Ascending aorta (tissue), 2 donors: ENCODE measurements at regions not wholly inside any gene's neighbourhood (a gene's known extent, or its start where the extent isn't known, plus 50 kb on each side); places are given as distances from the start of the nearest gene placed in this dataset.

Source experiments
- DNase-seq, 2 donors: peaks; one replicate each; pipeline ENCODE4 v3.0.0-alpha.2; 2019; ENCODE audit warnings: low spot score in 2 of 2
- H3K27ac ChIP-seq, 2 donors: fragments of 200-600 bp; sonication (generic); one replicate each; pipeline ENCODE4 v1.5.1; 2016 to 2017; ENCODE audit warnings: mild to moderate bottlenecking in 1 of 2
- H3K27me3 ChIP-seq: fragments of 200-600 bp; sonication (generic); one replicate; pipeline ENCODE4 v1.5.1; 2017
- H3K36me3 ChIP-seq, 2 donors: fragments of 200-600 bp; sonication (generic); one replicate each; pipeline ENCODE4 v1.5.1; 2016
- H3K4me1 ChIP-seq, 2 donors: fragments of 200-600 bp; sonication (generic); one replicate each; pipeline ENCODE4 v1.5.1; 2016 to 2017; ENCODE audit warnings: mild to moderate bottlenecking in 1 of 2
- H3K4me3 ChIP-seq, 2 donors: fragments of 200-600 bp; sonication (generic); one replicate each; pipeline ENCODE4 v1.5.1; 2016 to 2017; ENCODE audit warnings: mild to moderate bottlenecking in 1 of 2
- H3K9me3 ChIP-seq, 2 donors: fragments of 200-600 bp; sonication (generic); one replicate each; pipeline ENCODE4 v1.5.1; 2016
- intact Hi-C: fragments of 100-400 bp; cut with DNase I; formaldehyde crosslinking; loops from one replicate; pipeline ENCODE4 v1.15.1; 2023
- TF ChIP-seq, protein P1 (sequence below), 3 experiments: fragments of 200-600 bp in 2 of 3; fragments of 450-650 bp in 1 of 3; sonication (generic) in 2 of 3; IDR thresholded peaks; one replicate each; pipeline ENCODE4 v1.5.1; 2016 to 2019; ENCODE audit warnings: antibody characterized with exemption in 3 of 3, mild to moderate bottlenecking in 1 of 3, moderate library complexity in 1 of 3

DNA sequence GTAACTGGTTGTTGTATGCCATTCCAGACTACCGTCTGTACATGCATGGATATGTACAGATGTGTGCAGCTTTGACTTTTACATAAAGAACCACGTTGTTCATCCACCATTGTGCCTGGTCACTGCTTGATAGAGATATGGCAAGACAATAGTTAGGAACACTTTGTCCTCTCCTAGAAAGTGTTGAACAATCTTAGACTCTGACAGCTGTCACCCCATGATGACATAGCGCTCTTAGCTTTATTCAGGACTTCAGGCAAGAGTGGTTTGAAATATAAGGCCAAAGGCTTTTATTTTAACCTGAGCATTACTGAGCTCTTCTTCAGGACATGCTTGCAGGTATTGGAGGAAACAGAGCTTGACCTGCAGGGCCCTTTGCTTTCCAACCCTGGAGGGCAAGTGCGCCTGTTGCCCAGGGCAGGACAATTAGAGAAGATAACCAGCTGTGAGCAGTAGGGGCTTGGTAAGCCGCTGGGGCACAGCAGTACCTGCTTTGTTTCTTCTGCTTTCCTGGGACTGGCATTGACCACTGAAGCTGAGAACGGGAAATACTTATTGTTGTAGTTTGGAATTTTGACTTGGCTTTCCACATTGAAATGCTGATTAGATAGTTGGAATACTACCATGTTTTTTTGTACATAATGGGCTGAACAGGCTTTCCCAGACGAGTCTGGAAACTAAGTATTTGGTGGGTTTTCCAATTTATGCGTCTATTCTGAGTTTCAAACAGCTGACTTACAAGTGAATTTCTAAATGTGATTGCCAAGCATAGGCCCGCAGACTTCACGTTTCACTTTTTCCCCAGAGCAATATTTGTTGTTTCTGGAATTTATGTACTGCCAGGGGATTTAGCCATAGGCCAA lies 51.1 kb downstream of the GARRE1 start:
- Histone ChIP-seq H3K4me3 (no peak overlapping the region), H3K9me3 (no peaks in the 10 kb centered on the region), H3K27me3 (no peaks in the 10 kb centered on the region), H3K27ac (peak overlapping the region; percentile 83 to 88), H3K36me3 (peaks cover 12 to 28% of the 10 kb centered on the region in 2 donors), H3K4me1 (peaks cover 10 to 47% of the 10 kb centered on the region in 2 donors)
- intact Hi-C loops = no loop called here
- peak in 1 of 2 donors; percentile 43 for DNase-seq
- TF ChIP-seq, protein P1, sequence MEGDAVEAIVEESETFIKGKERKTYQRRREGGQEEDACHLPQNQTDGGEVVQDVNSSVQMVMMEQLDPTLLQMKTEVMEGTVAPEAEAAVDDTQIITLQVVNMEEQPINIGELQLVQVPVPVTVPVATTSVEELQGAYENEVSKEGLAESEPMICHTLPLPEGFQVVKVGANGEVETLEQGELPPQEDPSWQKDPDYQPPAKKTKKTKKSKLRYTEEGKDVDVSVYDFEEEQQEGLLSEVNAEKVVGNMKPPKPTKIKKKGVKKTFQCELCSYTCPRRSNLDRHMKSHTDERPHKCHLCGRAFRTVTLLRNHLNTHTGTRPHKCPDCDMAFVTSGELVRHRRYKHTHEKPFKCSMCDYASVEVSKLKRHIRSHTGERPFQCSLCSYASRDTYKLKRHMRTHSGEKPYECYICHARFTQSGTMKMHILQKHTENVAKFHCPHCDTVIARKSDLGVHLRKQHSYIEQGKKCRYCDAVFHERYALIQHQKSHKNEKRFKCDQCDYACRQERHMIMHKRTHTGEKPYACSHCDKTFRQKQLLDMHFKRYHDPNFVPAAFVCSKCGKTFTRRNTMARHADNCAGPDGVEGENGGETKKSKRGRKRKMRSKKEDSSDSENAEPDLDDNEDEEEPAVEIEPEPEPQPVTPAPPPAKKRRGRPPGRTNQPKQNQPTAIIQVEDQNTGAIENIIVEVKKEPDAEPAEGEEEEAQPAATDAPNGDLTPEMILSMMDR (IDR thresholded peaks at IDR 0.05) = no peak

DNA sequence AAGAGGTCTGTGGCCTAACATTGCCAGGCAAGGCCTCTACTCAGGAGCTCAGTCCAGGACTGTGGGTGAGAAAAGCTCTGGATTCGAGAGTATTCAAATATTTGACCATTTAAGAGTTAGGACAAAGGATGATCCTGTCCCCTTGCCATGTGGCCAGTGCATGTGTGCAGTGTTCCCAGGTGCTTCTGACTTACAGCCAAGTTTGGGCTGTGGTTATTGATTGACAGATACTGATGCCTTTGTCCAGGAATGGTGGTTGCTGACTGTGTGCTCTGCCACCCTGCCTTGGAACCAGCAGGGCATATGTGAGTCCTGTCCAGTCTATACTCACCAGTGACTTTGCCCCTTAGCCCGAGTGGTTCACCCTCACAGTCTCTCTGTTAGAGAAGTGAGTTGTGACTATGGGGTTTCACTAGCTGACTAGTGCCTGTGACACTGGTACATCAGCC lies 51.9 kb downstream of the GARRE1 start:
- intact Hi-C loops = no loop called here
- Histone ChIP-seq H3K27me3 (no peaks in the 10 kb centered on the region), H3K27ac (peak overlapping the region; percentile 83 to 88), H3K9me3 (no peaks in the 10 kb centered on the region), H3K36me3 (peaks cover 5 to 20% of the 10 kb centered on the region in 2 donors), H3K4me3 (peak overlapping the region in 1 of 2 donors; percentile 1), H3K4me1 (peaks cover 10 to 53% of the 10 kb centered on the region in 2 donors)
- TF ChIP-seq, protein P1 (IDR thresholded peaks at IDR 0.05) = no peak
- DNase-seq = peak in 1 of 2 donors; percentile 37

DNA sequence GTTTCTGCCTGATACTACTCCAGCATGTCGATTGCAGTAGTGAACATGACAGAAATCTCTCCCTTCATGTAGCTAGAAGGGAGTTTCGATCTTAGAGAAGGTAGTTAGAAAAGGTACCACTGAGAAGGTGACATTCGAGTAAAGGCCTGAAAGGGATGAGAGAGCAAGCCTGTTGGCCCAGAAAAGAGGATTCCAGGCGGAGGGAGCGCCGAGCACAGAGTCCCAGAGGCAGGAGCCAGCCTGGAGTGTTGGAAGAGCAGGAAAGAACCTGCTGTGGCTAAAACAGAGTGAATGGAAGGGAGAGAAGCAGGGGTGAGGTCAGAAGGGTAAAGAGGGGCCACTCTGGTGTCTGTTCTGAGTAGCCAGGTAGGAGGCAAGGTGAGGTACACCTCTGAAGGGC lies 52.5 kb downstream of the GARRE1 start:
- H3K9me3 ChIP-seq = no peaks in the 10 kb centered on the region
- H3K4me3 ChIP-seq = peak overlapping the region in 1 of 2 donors; percentile 2
- peak in 1 of 2 donors; percentile 18 for DNase-seq
- peaks cover 10 to 53% of the 10 kb centered on the region in 2 donors for H3K4me1 ChIP-seq
- H3K36me3 ChIP-seq = peaks cover 5 to 20% of the 10 kb centered on the region in 2 donors
- peak overlapping the region; percentile 83 to 88 for H3K27ac ChIP-seq
- intact Hi-C loops = no loop called here
- H3K27me3 ChIP-seq = no peaks in the 10 kb centered on the region
- TF ChIP-seq, protein P1 (IDR thresholded peaks at IDR 0.05) = no peak

DNA sequence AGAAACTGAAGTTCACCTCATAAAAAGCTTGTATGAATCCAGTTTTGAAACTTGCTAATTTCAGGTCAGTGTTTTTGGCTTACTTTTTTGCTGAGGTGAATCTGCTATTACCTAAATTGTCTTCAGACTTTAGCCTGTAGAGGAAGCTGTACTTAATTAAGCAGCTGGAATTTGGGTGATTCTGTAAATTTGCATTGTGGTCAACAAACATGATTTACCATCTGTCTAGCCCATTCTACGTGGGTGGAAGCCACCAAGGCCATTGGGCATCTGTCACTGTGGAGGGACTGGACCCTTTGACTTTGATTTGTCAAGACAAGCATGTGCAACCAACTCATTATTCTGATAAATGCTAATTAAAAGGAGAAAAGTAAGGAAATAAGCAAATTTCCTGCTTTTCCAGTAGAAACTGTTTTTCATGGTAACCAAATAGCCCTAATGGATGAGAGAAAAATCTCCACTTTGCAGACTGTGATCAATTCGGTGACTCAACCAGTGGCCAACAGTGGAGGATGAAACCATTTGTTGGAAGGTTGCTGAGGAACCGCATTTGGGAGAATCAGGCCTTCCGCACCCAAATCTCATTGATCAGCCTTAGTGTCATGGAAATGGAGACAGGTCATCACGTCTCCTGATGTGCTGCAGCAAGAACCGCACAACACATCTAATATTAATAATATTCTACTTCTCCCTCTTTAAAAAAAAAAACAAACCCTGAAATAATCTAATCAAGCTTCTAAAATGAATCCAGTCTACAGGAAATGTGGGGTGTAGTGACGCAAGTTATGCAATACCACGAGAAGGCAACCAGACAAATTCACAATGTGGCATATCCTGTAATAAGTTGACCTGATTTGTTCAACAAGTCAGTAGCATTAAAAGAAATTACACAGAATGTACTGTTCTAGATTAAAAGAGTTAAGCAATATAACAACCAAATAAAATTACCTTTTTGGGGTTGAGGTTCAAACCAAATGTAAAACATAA lies 54.3 kb downstream of the GARRE1 start:
- H3K9me3 ChIP-seq = no peaks in the 10 kb centered on the region
- TF ChIP-seq, protein P1 (IDR thresholded peaks at IDR 0.05) = no peak
- H3K4me1 ChIP-seq = peaks cover 10 to 53% of the 10 kb centered on the region in 2 donors
- H3K36me3 ChIP-seq = peaks cover 0 to 7% of the 10 kb centered on the region in 2 donors
- H3K4me3 ChIP-seq = no peak overlapping the region
- peak overlapping the region; percentile 51 to 69 for H3K27ac ChIP-seq
- no peak for DNase-seq
- intact Hi-C loops = no loop called here
- H3K27me3 ChIP-seq = no peaks in the 10 kb centered on the region

DNA sequence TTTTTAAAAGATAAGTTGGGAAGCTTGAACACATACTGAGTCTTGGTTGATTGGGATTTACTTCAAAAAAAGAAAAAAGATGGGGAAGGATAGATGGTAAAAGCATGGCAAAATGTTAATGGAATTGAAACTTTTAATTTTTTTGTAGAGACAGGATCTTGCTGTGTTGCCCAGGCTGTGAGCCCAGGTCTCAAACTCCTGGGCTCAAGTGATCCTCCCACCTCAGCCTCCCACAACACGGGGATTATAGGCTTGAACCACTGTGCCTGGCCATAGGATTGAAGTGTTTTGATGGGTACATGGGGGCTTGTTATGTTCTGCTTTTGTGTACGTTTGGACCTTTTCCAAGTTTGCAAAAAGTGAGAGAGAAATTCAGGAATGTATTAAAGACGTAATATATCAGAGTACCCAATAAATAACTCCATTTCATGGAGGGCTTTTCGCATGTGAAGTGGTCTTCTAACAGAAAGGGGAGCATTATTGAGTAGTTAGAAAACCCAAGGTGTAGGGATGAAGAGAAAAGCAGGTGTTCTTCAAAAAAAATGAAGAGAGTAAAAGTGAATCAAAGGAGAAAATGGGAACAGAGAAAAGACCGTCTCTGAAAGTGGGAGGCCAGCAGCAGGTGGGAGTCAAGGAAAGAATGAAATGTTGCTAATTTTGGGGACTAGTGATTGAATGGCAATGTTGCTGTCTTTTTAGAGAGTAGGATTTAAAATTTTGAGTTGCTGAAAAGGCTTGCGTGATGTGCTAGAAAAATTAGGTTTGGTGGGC lies 55.2 kb downstream of the GARRE1 start:
- Histone ChIP-seq H3K27ac (peak overlapping the region; percentile 51 to 69), H3K9me3 (no peaks in the 10 kb centered on the region), H3K27me3 (no peaks in the 10 kb centered on the region), H3K4me3 (no peak overlapping the region), H3K36me3 (peaks cover 0 to under 1% of the 10 kb centered on the region in 2 donors), H3K4me1 (peaks cover 10 to 56% of the 10 kb centered on the region in 2 donors)
- TF ChIP-seq, protein P1 (IDR thresholded peaks at IDR 0.05) = no peak
- intact Hi-C loops = no loop called here
- DNase-seq = no peak
